MM.1S (cell line): ENCODE measurements at regions not wholly inside any gene's neighbourhood (a gene's known extent, or its start where the extent isn't known, plus 50 kb on each side); places are given as distances from the start of the nearest gene placed in this dataset.

ENCODE experiments used
- DNase-seq: peaks from one replicate; pipeline ENCODE4 v3.0.0-alpha.2; 2015
- H2AFZ ChIP-seq: fragments of 300-600 bp; sonication (generic); 2 replicates; pipeline ENCODE4 v1.6.0; 2016; ENCODE audit warnings: antibody characterized with exemption, low read length
- H3F3A ChIP-seq: fragments of 300-600 bp; sonication (generic); 2 replicates; pipeline ENCODE4 v1.6.1; 2016; ENCODE audit warnings: mild to moderate bottlenecking, antibody characterized with exemption, low read length, moderate library complexity, mixed read lengths; ENCODE audit not compliant: insufficient read depth
- H3K27ac ChIP-seq: fragments of 300-600 bp; sonication (generic); 2 replicates; pipeline ENCODE4 v1.5.1; 2016; ENCODE audit warnings: mild to moderate bottlenecking, low read length
- H3K27me3 ChIP-seq: fragments of 300-600 bp; sonication (generic); replicated peaks from 2 replicates; pipeline ENCODE4 v1.6.0; 2016; ENCODE audit warnings: low read length; ENCODE audit not compliant: insufficient read depth
- H3K36me3 ChIP-seq: fragments of 300-600 bp; sonication (generic); replicated peaks from 2 replicates; pipeline ENCODE4 v1.6.1; 2016; ENCODE audit warnings: mild to moderate bottlenecking, low read length, mixed read lengths; ENCODE audit not compliant: insufficient read depth
- H3K4me1 ChIP-seq: fragments of 300-600 bp; sonication (generic); 2 replicates; pipeline ENCODE4 v1.6.1; 2016; ENCODE audit warnings: low read length, mixed read lengths
- H3K4me2 ChIP-seq: fragments of 300-600 bp; sonication (generic); 2 replicates; pipeline ENCODE4 v1.6.0; 2016; ENCODE audit warnings: low read depth, low read length
- H3K4me3 ChIP-seq: fragments of 300-600 bp; sonication (generic); 2 replicates; pipeline ENCODE4 v1.5.1; 2016; ENCODE audit warnings: low read length, mixed read lengths
- H3K79me2 ChIP-seq: fragments of 300-600 bp; sonication (generic); 2 replicates; pipeline ENCODE4 v1.6.1; 2016; ENCODE audit warnings: mixed run types, low read length, mixed read lengths
- H3K9ac ChIP-seq: fragments of 300-600 bp; sonication (generic); 2 replicates; pipeline ENCODE4 v1.6.1; 2016; ENCODE audit warnings: low read length, mixed read lengths
- H3K9me2 ChIP-seq: fragments of 300-600 bp; sonication (generic); replicated peaks from 2 replicates; pipeline ENCODE4 v1.6.1; 2016; ENCODE audit warnings: mild to moderate bottlenecking, low read length, mixed read lengths; ENCODE audit not compliant: insufficient read depth
- H3K9me3 ChIP-seq: fragments of 300-600 bp; sonication (generic); replicated peaks from 2 replicates; pipeline ENCODE4 v1.6.1; 2016; ENCODE audit warnings: mild to moderate bottlenecking, low read length, mixed read lengths; ENCODE audit not compliant: insufficient read depth
- H4K20me1 ChIP-seq: fragments of 300-600 bp; sonication (generic); 2 replicates; pipeline ENCODE4 v1.6.1; 2016; ENCODE audit warnings: mild to moderate bottlenecking, low read length, moderate library complexity, mixed read lengths; ENCODE audit not compliant: insufficient read depth
- EZH2 ChIP-seq: fragments of 300-600 bp; sonication (generic); optimal IDR thresholded peaks from 2 replicates; pipeline ENCODE3; 2017; ENCODE audit warnings: low read depth, mild to moderate bottlenecking, antibody characterized with exemption, low read length, mixed read lengths
- EZH2phosphoT487 ChIP-seq: fragments of 300-600 bp; sonication (generic); IDR thresholded peaks from 2 replicates; pipeline ENCODE4 v1.6.1; 2018; ENCODE audit warnings: antibody characterized with exemption, low read length
- TF ChIP-seq, protein P1 (sequence below): fragments of 300-600 bp; sonication (generic); IDR thresholded peaks from 2 replicates; pipeline ENCODE4 v1.5.1; 2016; ENCODE audit warnings: antibody characterized with exemption, low read length, mixed read lengths

DNA sequence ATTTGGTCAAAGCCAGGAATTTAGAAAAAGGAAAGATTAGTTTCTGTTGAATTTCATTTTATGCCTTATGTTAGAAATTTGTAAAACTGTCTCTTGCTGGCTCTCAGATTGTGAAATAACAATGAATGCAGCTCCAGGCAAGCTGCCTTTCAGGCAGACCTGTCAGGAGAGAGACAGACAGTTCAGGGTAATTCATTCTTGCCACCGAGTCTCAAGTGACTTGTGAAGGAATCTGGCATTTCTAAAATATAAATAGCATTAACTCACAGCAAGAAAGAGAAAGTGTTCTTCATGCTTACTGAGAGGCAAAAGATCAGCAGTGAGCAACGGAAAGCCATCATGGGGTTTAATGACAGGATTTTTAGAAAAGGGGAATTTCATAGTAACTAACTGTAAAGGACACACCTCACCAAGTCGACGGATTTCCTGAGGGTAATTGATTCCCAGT is 442.3 kb upstream of the AKR1E2 start:
- Histone ChIP-seq H3K4me2 (no peak overlapping the region), H3F3A (no peaks in the 10 kb centered on the region), H3K4me1 (no peaks in the 10 kb centered on the region), H3K36me3 (no peaks in the 10 kb centered on the region), H3K27ac (no peak overlapping the region), H3K9me2 (no peaks in the 10 kb centered on the region), H3K79me2 (no peaks in the 10 kb centered on the region), H4K20me1 (no peaks in the 10 kb centered on the region), H3K9me3 (no peaks in the 10 kb centered on the region), H2AFZ (no peak overlapping the region), H3K27me3 (no peaks in the 10 kb centered on the region), H3K9ac (no peak overlapping the region), H3K4me3 (no peak overlapping the region)
- TF ChIP-seq EZH2phosphoT487 (no peak), EZH2 (no peak)
- TF ChIP-seq, protein P1, sequence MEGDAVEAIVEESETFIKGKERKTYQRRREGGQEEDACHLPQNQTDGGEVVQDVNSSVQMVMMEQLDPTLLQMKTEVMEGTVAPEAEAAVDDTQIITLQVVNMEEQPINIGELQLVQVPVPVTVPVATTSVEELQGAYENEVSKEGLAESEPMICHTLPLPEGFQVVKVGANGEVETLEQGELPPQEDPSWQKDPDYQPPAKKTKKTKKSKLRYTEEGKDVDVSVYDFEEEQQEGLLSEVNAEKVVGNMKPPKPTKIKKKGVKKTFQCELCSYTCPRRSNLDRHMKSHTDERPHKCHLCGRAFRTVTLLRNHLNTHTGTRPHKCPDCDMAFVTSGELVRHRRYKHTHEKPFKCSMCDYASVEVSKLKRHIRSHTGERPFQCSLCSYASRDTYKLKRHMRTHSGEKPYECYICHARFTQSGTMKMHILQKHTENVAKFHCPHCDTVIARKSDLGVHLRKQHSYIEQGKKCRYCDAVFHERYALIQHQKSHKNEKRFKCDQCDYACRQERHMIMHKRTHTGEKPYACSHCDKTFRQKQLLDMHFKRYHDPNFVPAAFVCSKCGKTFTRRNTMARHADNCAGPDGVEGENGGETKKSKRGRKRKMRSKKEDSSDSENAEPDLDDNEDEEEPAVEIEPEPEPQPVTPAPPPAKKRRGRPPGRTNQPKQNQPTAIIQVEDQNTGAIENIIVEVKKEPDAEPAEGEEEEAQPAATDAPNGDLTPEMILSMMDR: no peak
- no peak for DNase-seq

DNA sequence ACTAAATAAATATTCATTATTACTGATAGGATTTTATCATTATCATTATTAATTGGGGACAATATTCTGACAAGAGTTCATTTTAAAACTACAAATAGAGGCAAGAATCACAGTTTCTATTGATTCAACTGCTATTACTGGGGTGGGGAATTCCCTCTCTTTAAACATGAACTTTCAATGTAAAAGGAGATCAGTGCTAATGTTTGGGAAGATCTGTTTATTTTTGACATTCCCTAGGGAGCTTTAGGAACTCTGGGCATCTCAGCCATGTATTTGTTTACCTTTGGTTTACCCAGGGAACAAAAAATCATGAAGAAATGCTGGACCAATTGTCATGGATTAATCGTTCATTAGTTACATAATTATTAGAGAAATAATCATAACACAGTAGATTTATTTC is 443.2 kb upstream of the AKR1E2 start:
- TF ChIP-seq EZH2: no peak
- TF ChIP-seq EZH2phosphoT487: no peak
- TF ChIP-seq, protein P1: no peak
- Histone ChIP-seq H4K20me1 (no peaks in the 10 kb centered on the region), H3K79me2 (no peaks in the 10 kb centered on the region), H3F3A (no peaks in the 10 kb centered on the region), H3K4me1 (no peaks in the 10 kb centered on the region), H3K36me3 (no peaks in the 10 kb centered on the region), H3K9me3 (no peaks in the 10 kb centered on the region), H2AFZ (no peak overlapping the region), H3K27ac (no peak overlapping the region), H3K4me2 (no peak overlapping the region), H3K9ac (no peak overlapping the region), H3K4me3 (no peak overlapping the region), H3K27me3 (no peaks in the 10 kb centered on the region), H3K9me2 (no peaks in the 10 kb centered on the region)
- no peak for DNase-seq

DNA sequence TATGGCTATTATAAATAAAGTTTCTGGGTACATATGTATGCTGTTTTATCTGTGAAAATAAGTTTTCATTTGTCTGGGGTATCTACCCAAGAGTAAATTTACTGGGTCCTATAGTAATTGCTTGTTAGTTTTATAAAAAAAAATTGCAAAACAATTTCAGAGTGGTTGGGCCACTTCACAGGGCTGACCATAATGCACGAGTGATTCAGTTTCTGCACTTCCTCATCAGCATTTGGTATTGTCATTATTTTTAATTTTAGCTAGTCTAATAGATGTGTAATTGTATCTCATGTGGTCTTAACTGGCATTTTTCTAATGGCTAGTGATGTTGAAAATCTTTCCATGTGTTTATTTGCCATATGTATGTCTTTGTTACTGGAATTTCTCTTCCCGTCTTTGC is 452.4 kb upstream of the AKR1E2 start:
- TF ChIP-seq, protein P1: no peak
- TF ChIP-seq EZH2: no peak
- TF ChIP-seq EZH2phosphoT487: no peak
- no peak overlapping the region for H3K4me3 ChIP-seq
- no peaks in the 10 kb centered on the region for H3F3A ChIP-seq
- H3K27me3 ChIP-seq: no peaks in the 10 kb centered on the region
- H3K36me3 ChIP-seq: no peaks in the 10 kb centered on the region
- H4K20me1 ChIP-seq: no peaks in the 10 kb centered on the region
- H3K4me2 ChIP-seq: no peak overlapping the region
- no peak overlapping the region for H3K27ac ChIP-seq
- DNase-seq: no peak
- H3K4me1 ChIP-seq: no peaks in the 10 kb centered on the region
- H2AFZ ChIP-seq: no peak overlapping the region
- H3K79me2 ChIP-seq: no peaks in the 10 kb centered on the region
- no peaks in the 10 kb centered on the region for H3K9me2 ChIP-seq
- no peaks in the 10 kb centered on the region for H3K9me3 ChIP-seq
- no peak overlapping the region for H3K9ac ChIP-seq

DNA sequence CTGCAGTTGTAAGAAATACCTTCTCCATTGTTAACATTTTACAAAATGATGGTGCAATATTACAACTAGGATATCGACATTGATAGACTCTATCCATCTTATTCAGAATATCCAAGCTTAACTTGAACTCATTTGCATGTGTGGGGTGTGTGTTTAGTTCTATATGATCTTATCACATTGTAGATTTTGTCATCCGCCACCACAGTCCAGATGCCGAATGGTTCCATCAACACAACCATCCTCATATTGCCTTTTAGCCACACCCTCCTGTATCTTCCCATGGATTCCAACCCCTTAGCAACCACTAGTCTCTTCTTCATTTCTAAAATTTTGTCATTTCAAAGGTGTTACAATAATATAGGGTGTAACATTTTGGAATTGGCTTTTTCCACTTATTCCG is 452.9 kb upstream of the AKR1E2 start:
- no peaks in the 10 kb centered on the region for H3F3A ChIP-seq
- TF ChIP-seq, protein P1: no peak
- no peak for TF ChIP-seq EZH2
- TF ChIP-seq EZH2phosphoT487: no peak
- H3K36me3 ChIP-seq: no peaks in the 10 kb centered on the region
- H3K4me1 ChIP-seq: no peaks in the 10 kb centered on the region
- H3K9me3 ChIP-seq: no peaks in the 10 kb centered on the region
- no peak overlapping the region for H3K4me2 ChIP-seq
- no peaks in the 10 kb centered on the region for H3K27me3 ChIP-seq
- DNase-seq: no peak
- no peak overlapping the region for H3K27ac ChIP-seq
- no peak overlapping the region for H3K9ac ChIP-seq
- H2AFZ ChIP-seq: no peak overlapping the region
- no peaks in the 10 kb centered on the region for H3K9me2 ChIP-seq
- H3K79me2 ChIP-seq: no peaks in the 10 kb centered on the region
- no peak overlapping the region for H3K4me3 ChIP-seq
- no peaks in the 10 kb centered on the region for H4K20me1 ChIP-seq
